Inferior parietal cortex (tissue), 1 donor: ENCODE measurements at regions not wholly inside any gene's neighbourhood (a gene's known extent, or its start where the extent isn't known, plus 50 kb on each side); places are given as distances from the start of the nearest gene placed in this dataset.
"Not testable (repeated sequence)": the region's sequence is repeated elsewhere in the genome, so short reads cannot be mapped to it uniquely, and the experiment has no call there.

Experiments used
- DNase-seq: peaks from one replicate; pipeline ENCODE4 v3.0.0-alpha.2; 2016; ENCODE audit errors: extremely low spot score

DNA sequence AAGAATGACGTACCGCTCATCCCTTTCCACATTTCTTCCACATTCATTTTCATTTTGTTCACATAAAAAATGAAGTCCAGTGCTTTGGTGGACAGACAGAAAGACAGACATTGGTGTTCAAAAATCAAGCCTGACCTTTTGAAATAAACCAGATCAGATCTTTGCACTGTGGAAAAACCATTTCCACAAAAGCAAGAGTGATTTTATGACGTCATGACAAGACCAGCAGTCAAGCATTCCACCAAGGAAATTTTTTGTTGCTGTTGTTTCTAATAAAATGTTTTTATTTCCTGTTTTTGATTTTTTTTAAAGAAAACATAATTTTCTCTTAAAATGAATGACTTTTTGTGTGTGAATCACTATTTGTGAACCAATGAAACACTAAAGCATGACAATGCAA lies 350.0 kb downstream of the KCNJ2 start:
- DNase-seq = no peak

- DNase-seq = no peak
These were observed 351.1 kb downstream of the KCNJ2 start for GRCh38 chr17:70520447-70520846.

GRCh38 chr17:70520956-70521355 lies 351.6 kb downstream of the KCNJ2 start:
- DNase-seq = no peak

- DNase-seq = no peak
These were observed 352.5 kb downstream of the KCNJ2 start for GRCh38 chr17:70521821-70522256.

DNA sequence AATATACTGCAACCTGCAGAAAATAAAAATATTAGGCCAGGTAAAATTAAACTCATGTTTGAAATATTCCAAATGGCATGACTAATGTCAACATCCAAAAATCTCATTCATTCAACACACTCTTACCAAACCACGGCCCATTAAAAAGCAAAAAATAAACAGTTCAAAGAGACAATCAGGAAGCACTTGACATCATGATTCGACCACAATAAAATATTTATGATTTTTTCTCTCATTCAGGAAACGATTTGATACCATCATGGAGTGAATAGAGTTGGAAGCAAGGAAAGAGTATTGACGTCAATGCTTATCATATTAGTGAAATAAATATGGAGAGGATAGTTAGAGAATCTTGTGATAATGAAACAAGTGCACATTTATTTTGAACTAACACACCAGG lies 354.1 kb downstream of the KCNJ2 start:
- DNase-seq = no peak

DNA sequence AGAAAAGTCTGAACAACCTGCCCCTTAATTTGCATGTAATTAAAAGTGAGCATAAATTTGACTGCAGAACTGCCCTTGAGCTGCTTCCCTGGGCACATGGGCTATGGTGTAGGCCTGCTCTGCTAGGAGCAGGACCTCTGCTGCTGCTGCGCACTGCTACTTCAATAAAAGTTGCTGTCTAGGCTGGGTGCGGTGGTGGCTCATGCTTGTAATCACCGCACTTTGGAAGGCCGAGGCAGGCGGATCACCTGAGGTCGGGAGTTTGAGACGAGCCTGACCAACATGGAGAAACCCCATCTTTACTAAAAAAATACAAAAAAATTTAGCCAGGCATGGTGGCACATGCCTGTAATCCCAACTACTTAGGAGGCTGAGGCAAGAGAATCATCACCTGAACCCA lies 355.7 kb downstream of the KCNJ2 start:
- not testable (repeated sequence) for DNase-seq

GRCh38 chr17:70525961-70526360 lies 356.6 kb downstream of the KCNJ2 start:
- no peak for DNase-seq

DNA sequence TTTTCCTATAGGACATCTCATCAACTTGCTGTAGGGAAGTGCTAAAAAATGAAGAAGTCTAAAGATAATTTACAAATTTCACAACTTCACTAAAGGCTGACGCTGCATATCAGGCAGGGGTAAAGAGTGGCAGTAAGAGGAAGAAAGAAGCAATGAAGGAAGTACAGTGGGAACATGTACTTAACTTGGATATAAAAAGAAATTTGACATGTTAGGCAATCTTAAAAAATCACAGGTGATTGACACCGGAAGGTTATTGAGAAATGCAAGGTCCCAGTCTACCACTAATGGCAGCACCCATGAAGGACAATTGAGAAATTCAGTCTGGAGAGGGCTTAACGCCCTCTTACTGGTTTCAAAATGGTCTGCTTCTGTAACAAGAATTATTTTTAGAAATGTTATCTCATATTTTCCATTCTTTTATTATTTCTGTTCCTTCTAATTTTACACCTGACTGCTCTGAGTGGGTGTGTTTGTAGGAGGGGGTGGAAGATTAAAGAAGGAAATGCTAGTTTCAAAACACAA lies 358.1 kb downstream of the KCNJ2 start:
- DNase-seq = no peak

- no peak for DNase-seq
These were observed 364.1 kb downstream of the KCNJ2 start for GRCh38 chr17:70533427-70533826.

GRCh38 chr17:70535986-70536385 lies 366.7 kb downstream of the KCNJ2 start:
- DNase-seq = no peak

DNA sequence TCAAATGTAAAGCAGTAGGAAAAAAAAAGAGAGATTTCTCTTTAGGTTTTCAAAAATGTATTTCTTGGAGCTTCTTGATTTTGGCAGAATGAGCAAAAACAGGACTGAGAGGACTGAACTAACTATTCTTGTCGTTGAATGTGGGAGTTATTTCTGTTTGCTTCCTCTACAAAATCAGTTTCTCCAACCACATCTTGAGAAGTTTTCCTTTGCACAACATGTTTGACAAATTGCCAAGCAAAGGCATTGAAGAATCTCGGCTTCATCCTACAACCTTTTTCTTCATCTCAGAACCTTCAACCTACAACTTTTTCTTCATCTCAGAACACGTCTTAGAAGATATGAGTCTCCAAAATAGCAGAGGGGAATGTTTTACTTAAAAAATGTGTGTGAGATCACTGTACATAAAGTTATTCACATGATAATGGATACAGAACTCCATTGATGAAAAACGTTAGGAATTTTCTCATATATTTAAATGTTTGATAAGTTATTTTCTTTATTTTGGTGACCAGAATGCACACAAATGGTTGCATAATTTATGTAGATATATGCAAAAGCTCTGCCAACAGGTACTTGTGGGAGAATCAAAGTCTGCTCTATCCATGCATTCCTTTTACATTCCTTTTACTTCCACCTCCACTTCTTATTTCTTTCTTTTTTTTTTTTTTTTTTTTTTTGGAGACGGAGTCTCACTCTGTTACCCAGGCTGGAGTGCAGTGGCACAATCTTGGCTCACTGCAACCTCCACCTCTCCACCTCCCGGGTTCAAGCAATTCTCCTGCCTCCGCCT lies 370.0 kb downstream of the KCNJ2 start:
- peak; percentile 42 for DNase-seq

DNA sequence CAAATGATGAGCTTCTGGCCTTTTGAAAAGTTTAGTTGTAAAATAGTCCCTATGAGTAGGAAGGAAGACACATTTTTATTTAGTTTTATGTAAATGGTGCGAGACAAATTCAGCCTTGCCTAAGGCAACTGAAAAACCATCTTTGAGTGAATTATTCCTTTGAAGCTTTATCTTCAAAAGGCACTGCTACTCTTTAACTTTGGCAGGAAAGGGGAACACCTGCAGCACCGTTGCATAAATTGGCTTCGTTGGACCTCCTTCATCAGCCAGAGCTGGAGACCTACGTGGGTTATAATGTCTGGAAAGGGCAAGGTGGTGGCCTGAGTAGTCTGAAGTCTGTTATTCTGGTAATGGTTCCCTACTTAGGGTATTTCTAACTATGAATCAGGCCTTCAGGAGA lies 373.5 kb downstream of the KCNJ2 start:
- DNase-seq = no peak

GRCh38 chr17:70544317-70544716 lies 375.0 kb downstream of the KCNJ2 start:
- no peak for DNase-seq

GRCh38 chr17:70552230-70552981 lies 383.1 kb downstream of the KCNJ2 start:
- DNase-seq = peak; percentile 96

DNA sequence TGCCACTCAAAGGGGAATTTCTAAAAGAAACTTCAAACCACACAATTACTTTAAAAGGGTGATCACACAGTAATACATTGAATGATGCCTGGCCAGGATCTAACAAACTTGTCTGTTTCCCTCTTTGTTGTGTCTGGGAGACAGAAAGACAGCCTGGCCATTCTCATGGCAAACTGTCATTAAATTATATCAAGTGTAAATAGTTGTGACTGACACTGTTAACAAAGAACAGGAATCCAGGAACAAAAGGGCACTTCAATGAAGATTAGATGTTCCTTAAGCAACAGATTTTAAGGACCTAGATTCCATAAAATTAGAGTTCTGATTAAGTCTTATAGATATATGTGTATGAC lies 383.6 kb downstream of the KCNJ2 start:
- no peak for DNase-seq

- no peak for DNase-seq
These were observed 386.4 kb downstream of the KCNJ2 start for GRCh38 chr17:70555723-70556122.

DNA sequence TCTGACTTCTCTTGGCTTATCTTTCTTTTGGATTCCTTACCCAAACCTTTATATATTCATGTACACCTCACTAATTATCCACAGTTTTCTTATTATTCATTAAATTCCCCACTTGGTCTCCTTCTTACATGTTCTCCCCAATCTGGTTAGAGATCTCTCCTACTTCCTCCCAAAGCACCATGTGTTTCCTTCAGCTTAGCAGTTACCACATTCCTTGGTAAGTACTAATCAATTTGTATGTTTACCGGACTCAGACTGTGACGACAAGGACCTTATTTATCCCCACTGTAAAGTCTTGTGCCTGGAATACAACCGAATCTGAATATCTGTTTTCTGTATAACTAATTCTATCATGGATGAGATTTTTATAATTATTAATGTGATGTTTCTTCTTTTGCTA lies 389.5 kb downstream of the KCNJ2 start:
- DNase-seq = no peak

GRCh38 chr17:70560471-70560870 lies 391.1 kb downstream of the KCNJ2 start:
- no peak for DNase-seq

DNA sequence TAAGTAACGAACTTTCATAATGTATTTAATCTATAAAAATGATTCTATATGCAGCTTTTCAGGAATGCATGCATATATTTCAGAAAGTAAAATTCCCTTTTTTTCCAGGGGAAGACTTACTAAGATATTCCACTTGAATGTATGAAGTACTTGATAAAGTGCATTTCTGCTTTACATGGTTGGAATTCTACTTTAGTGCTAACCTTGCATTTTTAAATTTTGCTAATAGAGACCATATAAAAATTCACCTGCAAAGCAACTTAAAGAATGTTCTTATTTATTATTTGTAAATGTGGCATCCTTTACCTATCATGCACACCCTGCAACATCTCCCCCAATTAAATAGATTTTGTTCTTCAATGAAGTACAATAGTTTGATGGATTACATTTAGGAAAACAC lies 392.8 kb downstream of the KCNJ2 start:
- no peak for DNase-seq

DNA sequence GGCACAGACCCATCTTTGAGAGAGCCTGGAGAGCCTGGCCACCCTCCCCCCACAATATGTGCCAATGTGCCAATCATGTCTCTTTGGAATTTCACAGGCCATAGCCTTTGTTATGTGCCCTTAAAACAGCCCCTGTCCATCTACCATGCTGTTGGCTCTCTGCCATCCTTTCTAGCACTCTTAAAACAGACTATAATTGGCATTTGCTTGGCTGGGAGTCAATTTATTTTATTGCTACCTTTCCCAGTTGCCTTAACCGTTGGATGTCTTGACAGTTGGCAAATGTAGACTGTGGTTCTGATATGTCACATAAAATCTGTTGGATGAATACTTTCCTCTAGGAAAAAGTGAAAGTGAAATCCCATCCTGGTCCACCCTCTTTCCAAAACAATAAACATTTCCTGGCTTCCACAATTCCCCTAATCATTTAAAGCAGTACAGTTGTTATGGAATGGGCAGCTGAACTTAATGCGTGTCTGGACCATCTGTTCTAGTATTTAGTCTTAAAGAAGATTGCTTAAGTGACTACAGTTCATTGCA lies 394.0 kb downstream of the KCNJ2 start:
- no peak for DNase-seq

DNA sequence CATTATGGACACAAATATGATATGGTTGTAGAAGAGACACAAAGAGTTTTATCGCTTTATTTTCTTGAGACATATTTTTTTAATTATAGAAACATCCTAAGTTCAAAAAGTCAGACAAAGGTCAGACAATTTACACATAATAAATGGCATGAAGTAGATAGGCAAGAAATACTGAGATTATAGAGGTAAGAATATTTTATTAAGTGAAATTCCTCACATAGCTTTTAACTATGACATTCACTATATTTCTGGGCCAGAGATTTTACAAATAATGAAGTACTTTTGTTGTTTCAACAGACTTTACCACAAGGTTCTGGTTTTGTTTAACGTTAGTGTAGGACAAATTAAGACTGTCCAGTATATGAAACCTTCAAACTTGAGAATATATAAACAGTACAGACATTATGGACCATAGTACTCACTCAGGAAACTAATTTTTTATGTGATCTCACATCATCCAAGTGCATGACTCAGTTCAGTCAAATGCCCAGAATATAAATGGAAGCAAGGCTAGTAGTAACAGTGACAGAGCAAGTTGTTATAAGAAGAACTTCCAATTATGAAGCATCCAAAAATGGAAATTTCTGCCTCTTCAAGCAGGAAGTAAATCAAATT lies 394.8 kb downstream of the KCNJ2 start:
- no peak for DNase-seq

- no peak for DNase-seq
These were observed 399.8 kb downstream of the KCNJ2 start for GRCh38 chr17:70569128-70569527.
